H9 (cell line): ENCODE measurements at regions not wholly inside any gene's neighbourhood (a gene's known extent, or its start where the extent isn't known, plus 50 kb on each side); places are given as distances from the start of the nearest gene placed in this dataset.

ENCODE experiments used
- DNase-seq: peaks from one replicate; pipeline ENCODE4 v3.0.0-alpha.2; 2017
- H2AFZ ChIP-seq: one replicate; pipeline ENCODE4 v1.6.1; 2013; ENCODE audit warnings: mild to moderate bottlenecking, low read length, control low read depth, moderate library complexity
- H2AK5ac ChIP-seq: 2 replicates; pipeline ENCODE4 v1.6.1; 2013; ENCODE audit warnings: low read length, control low read depth, mixed read lengths; ENCODE audit not compliant: insufficient read length
- H2BK120ac ChIP-seq: one replicate; pipeline ENCODE4 v1.6.1; 2013; ENCODE audit warnings: low read depth, mild to moderate bottlenecking, low read length, control low read depth, inconsistent platforms; ENCODE audit not compliant: poor library complexity, severe bottlenecking
- H2BK12ac ChIP-seq: 2 replicates; pipeline ENCODE4 v1.6.1; 2013; ENCODE audit warnings: low read length, control low read depth, mixed read lengths, low read depth; ENCODE audit not compliant: insufficient read length
- H2BK15ac ChIP-seq: 2 replicates; pipeline ENCODE4 v1.6.1; 2013; ENCODE audit warnings: low read depth, low read length, control low read depth
- H2BK20ac ChIP-seq: one replicate; pipeline ENCODE4 v1.6.1; 2013; ENCODE audit warnings: low read depth, mild to moderate bottlenecking, low read length, control low read depth, inconsistent platforms; ENCODE audit not compliant: poor library complexity, severe bottlenecking
- H2BK5ac ChIP-seq: 2 replicates; pipeline ENCODE4 v1.6.1; 2013; ENCODE audit warnings: low read length, control low read depth, mixed read lengths; ENCODE audit not compliant: insufficient read length
- H3K14ac ChIP-seq: 2 replicates; pipeline ENCODE4 v1.6.1; 2013; ENCODE audit warnings: low read length, control low read depth; ENCODE audit not compliant: insufficient read depth
- H3K18ac ChIP-seq: 2 replicates; pipeline ENCODE4 v1.6.1; 2013; ENCODE audit warnings: low read depth, mild to moderate bottlenecking, mixed read lengths, low read length, control low read depth; ENCODE audit not compliant: insufficient read length
- H3K23ac ChIP-seq: 2 replicates; pipeline ENCODE4 v1.6.1; 2013; ENCODE audit warnings: low read length, control low read depth, mixed read lengths, low read depth; ENCODE audit not compliant: insufficient read length
- H3K23me2 ChIP-seq: 2 replicates; pipeline ENCODE4 v1.6.1; 2013; ENCODE audit warnings: low read depth, mild to moderate bottlenecking, mixed read lengths, low read length, control low read depth; ENCODE audit not compliant: insufficient read length, poor library complexity, severe bottlenecking
- H3K27ac ChIP-seq: 2 replicates; pipeline ENCODE4 v1.5.1; 2013; ENCODE audit warnings: low read length, control low read depth, mixed read lengths, low read depth; ENCODE audit not compliant: insufficient read length
- H3K27me3 ChIP-seq: 2 replicates; pipeline ENCODE4 v1.6.1; 2013; ENCODE audit warnings: low read length, control low read depth, inconsistent platforms; ENCODE audit not compliant: insufficient read depth
- H3K4ac ChIP-seq: 2 replicates; pipeline ENCODE4 v1.6.1; 2013; ENCODE audit warnings: low read depth, mild to moderate bottlenecking, control low read depth, inconsistent platforms, low read length, moderate library complexity
- H3K4me1 ChIP-seq: 2 replicates; pipeline ENCODE4 v1.6.1; 2013; ENCODE audit warnings: low read length, control low read depth, inconsistent platforms; ENCODE audit not compliant: insufficient read depth
- H3K4me2 ChIP-seq: 2 replicates; pipeline ENCODE4 v1.6.1; 2013; ENCODE audit warnings: low read length, control low read depth, mixed read lengths; ENCODE audit not compliant: insufficient read length, insufficient read depth
- H3K56ac ChIP-seq: 2 replicates; pipeline ENCODE4 v1.6.1; 2013; ENCODE audit warnings: low read depth, mild to moderate bottlenecking, mixed read lengths, low read length, control low read depth; ENCODE audit not compliant: insufficient read length
- H3K79me1 ChIP-seq: 2 replicates; pipeline ENCODE4 v1.6.1; 2013; ENCODE audit warnings: low read depth, mild to moderate bottlenecking, moderate library complexity, low read length, control low read depth, inconsistent platforms; ENCODE audit not compliant: insufficient read depth, poor library complexity, severe bottlenecking
- H3K79me2 ChIP-seq: 2 replicates; pipeline ENCODE4 v1.6.1; 2013; ENCODE audit warnings: low read length, control low read depth, inconsistent platforms; ENCODE audit not compliant: insufficient read depth
- H3K9ac ChIP-seq: 2 replicates; pipeline ENCODE4 v1.6.1; 2013; ENCODE audit warnings: low read length, control low read depth, mixed read lengths; ENCODE audit not compliant: insufficient read length; ENCODE audit errors: extremely low read depth
- H3K9me3 ChIP-seq: one replicate; pipeline ENCODE4 v1.6.1; 2013; ENCODE audit warnings: low read depth, low read length, inconsistent platforms; ENCODE audit not compliant: control insufficient read depth
- H3T11ph ChIP-seq: one replicate; pipeline ENCODE4 v1.6.1; 2013; ENCODE audit warnings: mild to moderate bottlenecking, low read length, control low read depth, inconsistent platforms
- H4K20me1 ChIP-seq: one replicate; pipeline ENCODE4 v1.6.1; 2013; ENCODE audit not compliant: control insufficient read depth, insufficient read length, insufficient read depth
- H4K5ac ChIP-seq: 2 replicates; pipeline ENCODE4 v1.6.1; 2013; ENCODE audit warnings: low read depth, mild to moderate bottlenecking, mixed read lengths, low read length, control low read depth; ENCODE audit not compliant: insufficient read length
- H4K8ac ChIP-seq: replicated peaks from 2 replicates; pipeline ENCODE4 v1.6.1; 2013; ENCODE audit warnings: low read length, control low read depth, mixed read lengths, low read depth; ENCODE audit not compliant: insufficient read length
- H4K91ac ChIP-seq: 2 replicates; pipeline ENCODE4 v1.6.1; 2013; ENCODE audit warnings: low read depth, mild to moderate bottlenecking, moderate library complexity, mixed read lengths, low read length, control low read depth; ENCODE audit not compliant: insufficient read length
- H3K27ac Mint-ChIP-seq, 3 experiments: 2 replicates in 2 of 3; 3 replicates in 1 of 3; pipeline ENCODE4 v1.8.0; 2020 to 2021; ENCODE audit warnings: mixed read lengths in 3 of 3, mild to moderate bottlenecking in 1 of 3, moderate library complexity in 1 of 3
- H3K27me3 Mint-ChIP-seq: 2 replicates; pipeline ENCODE4 v1.8.0; 2021; ENCODE audit warnings: low read depth, mild to moderate bottlenecking, moderate library complexity, mixed read lengths
- H3K36me3 Mint-ChIP-seq, 3 experiments: 2 replicates in 2 of 3; 3 replicates in 1 of 3; pipeline ENCODE4 v1.8.0; 2020 to 2021; ENCODE audit warnings: low read depth in 3 of 3, mixed read lengths in 3 of 3; ENCODE audit not compliant: insufficient read depth in 1 of 3
- H3K4me1 Mint-ChIP-seq, 2 experiments: 2 replicates each; pipeline ENCODE4 v1.8.0; 2020; ENCODE audit warnings: mixed read lengths in 2 of 2
- H3K4me3 Mint-ChIP-seq, 2 experiments: 2 replicates in 1 of 2; 3 replicates in 1 of 2; pipeline ENCODE4 v1.8.0; 2020 to 2021; ENCODE audit warnings: mild to moderate bottlenecking in 2 of 2, mixed read lengths in 2 of 2, moderate library complexity in 1 of 2
- H3K9me3 Mint-ChIP-seq, 2 experiments: 2 replicates in 1 of 2; 3 replicates in 1 of 2; pipeline ENCODE4 v1.8.0; 2020; ENCODE audit warnings: mild to moderate bottlenecking in 2 of 2, mixed read lengths in 2 of 2, moderate library complexity in 1 of 2
- WGBS: extraction: QIAGEN DNeasy Blood & Tissue Kit; methylation state at CpG from one replicate; pipeline ENCODE4 v1.1.7; 2013; ENCODE audit warnings: missing lambda C conversion rate, low lambda C conversion rate, mixed read lengths; ENCODE audit not compliant: insufficient read length; ENCODE audit errors: extremely low coverage; 5-methylcytosine and 5-hydroxymethylcytosine counted together
- TF ChIP-seq, protein P1 (sequence below): fragments of 200-600 bp; sonication (generic); conservative IDR thresholded peaks from 3 replicates; pipeline ENCODE4 v1.8.0; 2021; ENCODE audit warnings: antibody characterized with exemption, mild to moderate bottlenecking

DNA sequence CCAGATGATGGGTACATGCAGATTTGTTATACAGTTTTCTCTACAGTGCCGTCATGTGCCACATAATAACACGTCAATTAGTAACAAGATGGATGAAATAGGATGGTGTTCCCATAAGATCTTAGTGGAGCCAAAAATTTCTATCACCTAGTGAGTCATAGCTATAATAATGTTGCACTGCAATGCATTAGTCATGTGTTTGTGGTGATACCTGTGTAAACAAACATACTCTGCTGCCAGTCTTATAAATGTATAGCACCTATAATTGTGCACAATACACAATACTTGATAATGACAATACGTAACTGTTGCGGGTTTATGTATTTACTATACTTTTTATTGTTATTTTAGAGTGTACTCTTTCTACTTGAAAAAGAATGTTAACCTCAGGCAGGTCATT, 865.4 kb downstream of the MAT2B start:
- H3K4me1 Mint-ChIP-seq, result no peaks in the 10 kb centered on the region
- Histone ChIP-seq H3K4me1 (no peaks in the 10 kb centered on the region), H3K27ac (no peak overlapping the region), H2BK20ac (no peak overlapping the region), H4K8ac (no peak overlapping the region), H3K9me3 (no peaks in the 10 kb centered on the region), H3K27me3 (no peaks in the 10 kb centered on the region), H2BK12ac (no peak overlapping the region), H3K4ac (no peak overlapping the region), H3K18ac (no peak overlapping the region), H3K79me1 (no peaks in the 10 kb centered on the region), H4K20me1 (no peaks in the 10 kb centered on the region), H3K14ac (no peak overlapping the region), H3K23ac (no peak overlapping the region), H4K91ac (no peak overlapping the region), H3K79me2 (no peaks in the 10 kb centered on the region), H3K4me2 (no peak overlapping the region), H2AK5ac (no peak overlapping the region), H2BK120ac (no peak overlapping the region), H2AFZ (no peak overlapping the region), H4K5ac (no peak overlapping the region), H3T11ph (no peak overlapping the region), H2BK5ac (no peak overlapping the region), H2BK15ac (no peak overlapping the region), H3K56ac (no peak overlapping the region), H3K23me2 (no peaks in the 10 kb centered on the region), H3K9ac (no peak overlapping the region)
- no peaks in the 10 kb centered on the region for H3K27me3 Mint-ChIP-seq
- no peaks in the 10 kb centered on the region for H3K9me3 Mint-ChIP-seq
- DNase-seq, result no peak
- no peak overlapping the region for H3K27ac Mint-ChIP-seq
- TF ChIP-seq, protein P1, sequence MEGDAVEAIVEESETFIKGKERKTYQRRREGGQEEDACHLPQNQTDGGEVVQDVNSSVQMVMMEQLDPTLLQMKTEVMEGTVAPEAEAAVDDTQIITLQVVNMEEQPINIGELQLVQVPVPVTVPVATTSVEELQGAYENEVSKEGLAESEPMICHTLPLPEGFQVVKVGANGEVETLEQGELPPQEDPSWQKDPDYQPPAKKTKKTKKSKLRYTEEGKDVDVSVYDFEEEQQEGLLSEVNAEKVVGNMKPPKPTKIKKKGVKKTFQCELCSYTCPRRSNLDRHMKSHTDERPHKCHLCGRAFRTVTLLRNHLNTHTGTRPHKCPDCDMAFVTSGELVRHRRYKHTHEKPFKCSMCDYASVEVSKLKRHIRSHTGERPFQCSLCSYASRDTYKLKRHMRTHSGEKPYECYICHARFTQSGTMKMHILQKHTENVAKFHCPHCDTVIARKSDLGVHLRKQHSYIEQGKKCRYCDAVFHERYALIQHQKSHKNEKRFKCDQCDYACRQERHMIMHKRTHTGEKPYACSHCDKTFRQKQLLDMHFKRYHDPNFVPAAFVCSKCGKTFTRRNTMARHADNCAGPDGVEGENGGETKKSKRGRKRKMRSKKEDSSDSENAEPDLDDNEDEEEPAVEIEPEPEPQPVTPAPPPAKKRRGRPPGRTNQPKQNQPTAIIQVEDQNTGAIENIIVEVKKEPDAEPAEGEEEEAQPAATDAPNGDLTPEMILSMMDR, result no peak
- H3K36me3 Mint-ChIP-seq, result no peaks in the 10 kb centered on the region
- H3K4me3 Mint-ChIP-seq, result no peak overlapping the region
- WGBS, result no CpG with 5 or more reads among the region's 4 CpGs
